ENCODE measurements at regions not wholly inside any gene's neighbourhood (a gene's known extent, or its start where the extent isn't known, plus 50 kb on each side); places are given as distances from the start of the nearest gene placed in this dataset.

DNA sequence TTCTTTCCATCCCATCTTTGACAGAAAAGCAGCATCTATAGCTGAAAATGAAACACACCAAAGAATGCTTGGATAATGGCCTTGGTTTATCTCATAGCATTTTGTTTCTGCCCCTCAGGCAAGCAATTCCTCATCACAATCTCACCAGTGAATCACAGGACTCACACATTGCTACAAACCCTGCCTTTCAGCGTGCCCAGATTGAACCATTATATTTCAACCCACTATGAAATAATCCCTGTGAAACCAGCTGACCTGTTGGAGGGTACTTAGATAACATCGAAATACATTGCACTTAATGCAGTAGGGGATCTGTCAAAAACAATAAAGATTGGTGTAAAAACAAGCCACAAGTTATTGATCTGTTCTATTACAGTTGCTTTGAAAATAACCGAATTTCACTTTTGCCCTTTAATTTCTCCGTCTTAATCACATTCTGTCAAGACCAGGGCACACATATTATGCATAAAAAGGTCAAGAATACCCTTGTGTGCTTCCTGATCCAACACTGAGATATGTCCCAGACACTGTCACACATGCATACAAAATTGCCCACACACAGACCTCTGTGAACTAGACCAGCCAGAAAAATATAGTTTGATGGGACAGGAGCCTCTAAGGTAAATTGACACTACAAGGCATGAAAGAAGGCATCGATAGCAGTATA, 839.8 kb downstream of the NTRK3 start:
- TF ChIP-seq, protein P1, sequence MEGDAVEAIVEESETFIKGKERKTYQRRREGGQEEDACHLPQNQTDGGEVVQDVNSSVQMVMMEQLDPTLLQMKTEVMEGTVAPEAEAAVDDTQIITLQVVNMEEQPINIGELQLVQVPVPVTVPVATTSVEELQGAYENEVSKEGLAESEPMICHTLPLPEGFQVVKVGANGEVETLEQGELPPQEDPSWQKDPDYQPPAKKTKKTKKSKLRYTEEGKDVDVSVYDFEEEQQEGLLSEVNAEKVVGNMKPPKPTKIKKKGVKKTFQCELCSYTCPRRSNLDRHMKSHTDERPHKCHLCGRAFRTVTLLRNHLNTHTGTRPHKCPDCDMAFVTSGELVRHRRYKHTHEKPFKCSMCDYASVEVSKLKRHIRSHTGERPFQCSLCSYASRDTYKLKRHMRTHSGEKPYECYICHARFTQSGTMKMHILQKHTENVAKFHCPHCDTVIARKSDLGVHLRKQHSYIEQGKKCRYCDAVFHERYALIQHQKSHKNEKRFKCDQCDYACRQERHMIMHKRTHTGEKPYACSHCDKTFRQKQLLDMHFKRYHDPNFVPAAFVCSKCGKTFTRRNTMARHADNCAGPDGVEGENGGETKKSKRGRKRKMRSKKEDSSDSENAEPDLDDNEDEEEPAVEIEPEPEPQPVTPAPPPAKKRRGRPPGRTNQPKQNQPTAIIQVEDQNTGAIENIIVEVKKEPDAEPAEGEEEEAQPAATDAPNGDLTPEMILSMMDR (IDR thresholded peaks at IDR 0.05; ENCODE audit: extremely low read depth, low read depth, low read length) = no peak
- no peak for DNase-seq (ENCODE audit: insufficient read length, low spot score, missing footprints)
- no peaks in the 10 kb centered on the region for H3K27me3 ChIP-seq (ENCODE audit: insufficient read depth, low read length)

DNA sequence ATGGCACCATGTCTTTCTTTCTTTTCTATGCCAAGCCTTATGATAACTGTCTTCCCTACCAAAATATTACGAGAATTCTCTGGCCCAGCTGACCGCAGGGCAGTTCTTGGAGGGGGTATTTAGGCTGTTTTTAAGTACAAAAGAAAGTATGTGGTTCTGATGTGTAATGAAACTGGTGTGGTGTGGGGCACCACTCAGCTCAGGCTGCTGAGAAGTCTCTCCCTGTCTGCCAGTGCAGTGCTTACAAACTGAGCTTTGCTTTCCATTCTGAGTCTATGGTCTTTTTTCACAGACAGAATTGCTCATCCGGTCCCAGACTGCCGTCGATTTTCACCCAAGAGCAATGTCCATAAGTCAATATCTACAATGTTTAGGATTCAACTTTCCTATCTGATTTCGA, 847.6 kb downstream of the NTRK3 start:
- no peak overlapping the region for H3K4me3 ChIP-seq (ENCODE audit: insufficient read depth, low read length)
- no peak overlapping the region for H2AFZ ChIP-seq (ENCODE audit: low read length)
- H4K20me1 ChIP-seq (ENCODE audit: insufficient read depth, low read length) = no peaks in the 10 kb centered on the region
- H3K27me3 ChIP-seq (ENCODE audit: insufficient read depth, low read length) = no peaks in the 10 kb centered on the region
- DNase-seq (ENCODE audit: insufficient read length, low spot score, missing footprints) = no peak
- H3K27ac ChIP-seq (ENCODE audit: low read depth, low read length) = no peak overlapping the region
- H3K36me3 ChIP-seq (ENCODE audit: insufficient read depth, low read length) = no peaks in the 10 kb centered on the region
- H3K9me3 ChIP-seq (ENCODE audit: low read depth, low read length) = no peaks in the 10 kb centered on the region
- TF ChIP-seq, protein P1 (IDR thresholded peaks at IDR 0.05; ENCODE audit: extremely low read depth, low read depth, low read length) = no peak
- H3K79me2 ChIP-seq (ENCODE audit: insufficient read depth, low read length) = no peaks in the 10 kb centered on the region
- H3K4me1 ChIP-seq (ENCODE audit: insufficient read depth, low read length) = no peaks in the 10 kb centered on the region
- H3K4me2 ChIP-seq (ENCODE audit: insufficient read depth, low read length) = no peak overlapping the region

More for the DNA sequence above, 839.8 kb downstream of the NTRK3 start:
- Histone ChIP-seq H3K9me3 (ENCODE audit: low read depth, low read length) (no peaks in the 10 kb centered on the region), H4K20me1 (ENCODE audit: insufficient read depth, low read length) (no peaks in the 10 kb centered on the region), H3K4me3 (ENCODE audit: insufficient read depth, low read length) (no peak overlapping the region), H3K4me1 (ENCODE audit: insufficient read depth, low read length) (no peaks in the 10 kb centered on the region), H3K36me3 (ENCODE audit: insufficient read depth, low read length) (no peaks in the 10 kb centered on the region), H2AFZ (ENCODE audit: low read length) (no peak overlapping the region), H3K4me2 (ENCODE audit: insufficient read depth, low read length) (no peak overlapping the region), H3K79me2 (ENCODE audit: insufficient read depth, low read length) (no peaks in the 10 kb centered on the region), H3K27ac (ENCODE audit: low read depth, low read length) (no peak overlapping the region)

DNA sequence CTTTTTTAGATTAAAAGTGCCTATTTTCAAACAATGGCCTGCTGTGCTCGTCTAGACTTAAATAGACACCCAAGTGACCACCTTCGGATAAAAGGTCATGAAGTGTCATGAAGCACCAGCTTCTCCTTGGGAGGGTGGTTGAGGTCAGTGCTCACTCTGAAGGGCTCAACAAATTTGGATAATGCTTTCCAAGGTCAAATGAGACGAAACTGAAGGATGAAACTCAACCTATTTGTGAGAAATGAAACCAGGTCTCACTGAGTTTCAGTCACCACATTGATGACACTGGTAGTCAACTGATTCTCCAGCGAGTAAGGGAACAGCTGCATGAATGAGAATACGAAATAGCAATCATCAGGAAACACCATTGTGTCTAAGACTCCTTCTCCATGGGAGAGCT, 852.6 kb downstream of the NTRK3 start:
- no peak for DNase-seq (ENCODE audit: insufficient read length, low spot score, missing footprints)

DNA sequence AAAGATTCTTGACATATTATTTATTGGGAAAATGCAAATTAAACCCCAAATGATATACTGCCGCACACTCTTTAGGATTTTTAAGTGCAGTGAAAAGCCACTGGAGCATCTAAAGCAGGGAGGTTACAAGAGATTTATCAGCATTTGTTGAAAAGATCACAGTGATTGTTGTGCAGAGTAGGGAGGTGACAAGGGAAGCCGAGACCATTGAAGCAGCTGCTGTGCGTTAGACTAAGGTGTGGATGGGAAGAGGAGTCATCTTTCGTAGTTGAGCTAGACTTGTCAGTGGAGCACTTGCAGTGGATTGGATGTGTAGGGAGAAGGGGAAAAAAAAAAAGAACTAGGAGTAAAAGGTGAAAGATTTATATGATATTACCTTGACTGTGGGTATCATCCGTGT, 854.6 kb downstream of the NTRK3 start:
- no peak overlapping the region for H3K27ac ChIP-seq (ENCODE audit: low read depth, low read length)
- no peaks in the 10 kb centered on the region for H3K79me2 ChIP-seq (ENCODE audit: insufficient read depth, low read length)
- H3K27me3 ChIP-seq (ENCODE audit: insufficient read depth, low read length) = no peaks in the 10 kb centered on the region
- no peaks in the 10 kb centered on the region for H3K9me3 ChIP-seq (ENCODE audit: low read depth, low read length)
- TF ChIP-seq, protein P1 (IDR thresholded peaks at IDR 0.05; ENCODE audit: extremely low read depth, low read depth, low read length) = no peak
- no peak for DNase-seq (ENCODE audit: insufficient read length, low spot score, missing footprints)
- no peak overlapping the region for H3K4me2 ChIP-seq (ENCODE audit: insufficient read depth, low read length)
- no peak overlapping the region for H3K4me3 ChIP-seq (ENCODE audit: insufficient read depth, low read length)
- no peak overlapping the region for H2AFZ ChIP-seq (ENCODE audit: low read length)
- no peaks in the 10 kb centered on the region for H3K36me3 ChIP-seq (ENCODE audit: insufficient read depth, low read length)
- H4K20me1 ChIP-seq (ENCODE audit: insufficient read depth, low read length) = no peaks in the 10 kb centered on the region
- H3K4me1 ChIP-seq (ENCODE audit: insufficient read depth, low read length) = no peaks in the 10 kb centered on the region

More for the DNA sequence above, 852.6 kb downstream of the NTRK3 start:
- Histone ChIP-seq H3K9me3 (ENCODE audit: low read depth, low read length) (no peaks in the 10 kb centered on the region), H3K36me3 (ENCODE audit: insufficient read depth, low read length) (no peaks in the 10 kb centered on the region), H3K27ac (ENCODE audit: low read depth, low read length) (no peak overlapping the region), H2AFZ (ENCODE audit: low read length) (no peak overlapping the region), H3K4me1 (ENCODE audit: insufficient read depth, low read length) (no peaks in the 10 kb centered on the region), H3K4me3 (ENCODE audit: insufficient read depth, low read length) (no peak overlapping the region), H3K27me3 (ENCODE audit: insufficient read depth, low read length) (no peaks in the 10 kb centered on the region), H4K20me1 (ENCODE audit: insufficient read depth, low read length) (no peaks in the 10 kb centered on the region), H3K4me2 (ENCODE audit: insufficient read depth, low read length) (no peak overlapping the region), H3K79me2 (ENCODE audit: insufficient read depth, low read length) (no peaks in the 10 kb centered on the region)
- TF ChIP-seq, protein P1 (IDR thresholded peaks at IDR 0.05; ENCODE audit: extremely low read depth, low read depth, low read length) = no peak

All from osteoblast (primary cell).